Neuron (in vitro differentiated cells): ENCODE measurements at regions not wholly inside any gene's neighbourhood (a gene's known extent, or its start where the extent isn't known, plus 50 kb on each side); places are given as distances from the start of the nearest gene placed in this dataset.

Experiments used
- H2AFZ ChIP-seq: one replicate; pipeline ENCODE4 v1.6.1; 2013; ENCODE audit warnings: low read depth, mild to moderate bottlenecking, inconsistent platforms, low read length, moderate library complexity
- H3K27me3 ChIP-seq: one replicate; pipeline ENCODE4 v1.6.1; 2013; ENCODE audit warnings: low read length; ENCODE audit not compliant: insufficient read depth
- H3K36me3 ChIP-seq: one replicate; pipeline ENCODE4 v1.6.1; 2013; ENCODE audit warnings: low read length; ENCODE audit not compliant: insufficient read depth
- H3K4me1 ChIP-seq: one replicate; pipeline ENCODE4 v1.6.1; 2013; ENCODE audit warnings: low read length; ENCODE audit not compliant: insufficient read depth
- H3K4me3 ChIP-seq: 2 replicates; pipeline ENCODE4 v1.5.1; 2013; ENCODE audit warnings: mild to moderate bottlenecking, low read length, moderate library complexity
- H3K9me3 ChIP-seq: one replicate; pipeline ENCODE4 v1.6.1; 2013; ENCODE audit warnings: low read length

- H3K4me3 ChIP-seq, result no peak overlapping the region
- no peaks in the 10 kb centered on the region for H3K27me3 ChIP-seq
- no peaks in the 10 kb centered on the region for H3K4me1 ChIP-seq
- no peaks in the 10 kb centered on the region for H3K36me3 ChIP-seq
- H3K9me3 ChIP-seq, result no peaks in the 10 kb centered on the region
- no peak overlapping the region for H2AFZ ChIP-seq
Measured at GRCh38 chr15:39456582-39457330, 124.1 kb upstream of the THBS1 start.

GRCh38 chr15:39458131-39458530 is 122.7 kb upstream of the THBS1 start:
- Histone ChIP-seq H3K4me1 (no peaks in the 10 kb centered on the region), H3K27me3 (no peaks in the 10 kb centered on the region), H3K9me3 (no peaks in the 10 kb centered on the region), H3K4me3 (no peak overlapping the region), H2AFZ (no peak overlapping the region), H3K36me3 (no peaks in the 10 kb centered on the region)

DNA sequence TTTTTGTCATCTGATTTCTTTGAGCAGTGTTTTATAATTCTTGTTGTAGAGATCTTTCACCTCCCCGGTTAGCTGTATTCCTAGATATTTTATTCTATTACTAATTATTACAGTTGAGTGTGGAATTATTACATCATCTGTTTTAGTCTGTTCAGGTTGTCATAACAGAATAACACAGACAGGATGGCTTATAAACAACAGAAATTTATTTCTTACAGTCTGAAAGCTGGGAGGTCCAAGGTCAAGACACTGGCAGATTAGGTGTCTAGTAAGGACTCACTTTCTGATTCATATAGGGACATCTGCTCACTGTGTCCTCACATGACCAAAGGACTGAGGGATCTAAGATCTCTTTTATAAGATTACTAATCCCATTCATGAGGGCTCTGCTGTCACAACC is 121.3 kb upstream of the THBS1 start:
- Histone ChIP-seq H2AFZ (no peak overlapping the region), H3K4me1 (no peaks in the 10 kb centered on the region), H3K4me3 (no peak overlapping the region), H3K9me3 (no peaks in the 10 kb centered on the region), H3K36me3 (no peaks in the 10 kb centered on the region), H3K27me3 (no peaks in the 10 kb centered on the region)

DNA sequence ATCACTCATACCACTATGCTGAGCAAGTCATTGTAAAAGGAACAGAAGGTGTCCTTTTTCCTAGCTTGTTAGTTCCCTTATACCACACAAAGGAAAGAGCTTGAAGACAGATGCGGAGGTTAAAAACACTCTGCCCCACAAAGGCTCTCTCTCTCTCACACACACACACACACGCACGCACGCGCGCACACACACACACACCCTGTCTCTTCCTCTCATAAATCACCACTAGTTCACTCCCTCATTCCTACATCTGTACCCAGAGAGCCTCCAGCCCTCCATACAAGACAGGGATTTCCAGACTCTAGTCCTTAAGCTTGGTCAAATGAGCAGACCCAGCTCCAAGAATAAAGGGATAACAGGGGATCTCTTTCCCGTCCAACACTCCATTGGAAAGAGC is 120.1 kb upstream of the THBS1 start:
- H3K36me3 ChIP-seq, result no peaks in the 10 kb centered on the region

GRCh38 chr15:39461536-39462130 is 119.2 kb upstream of the THBS1 start:
- H3K36me3 ChIP-seq, result no peaks in the 10 kb centered on the region
- H3K27me3 ChIP-seq, result no peaks in the 10 kb centered on the region

More for the DNA sequence above, 120.1 kb upstream of the THBS1 start:
- Histone ChIP-seq H2AFZ (no peak overlapping the region), H3K27me3 (no peaks in the 10 kb centered on the region), H3K4me3 (no peak overlapping the region), H3K4me1 (peaks cover 1% of the 10 kb centered on the region), H3K9me3 (no peaks in the 10 kb centered on the region)

GRCh38 chr15:39462691-39463090 is 118.2 kb upstream of the THBS1 start:
- Histone ChIP-seq H3K36me3 (no peaks in the 10 kb centered on the region), H3K4me3 (no peak overlapping the region), H3K27me3 (no peaks in the 10 kb centered on the region), H3K4me1 (peaks cover 10% of the 10 kb centered on the region), H3K9me3 (no peaks in the 10 kb centered on the region), H2AFZ (no peak overlapping the region)

More at GRCh38 chr15:39461536-39462130, 119.2 kb upstream of the THBS1 start:
- Histone ChIP-seq H3K9me3 (no peaks in the 10 kb centered on the region), H3K4me1 (peaks cover 10% of the 10 kb centered on the region), H2AFZ (no peak overlapping the region), H3K4me3 (no peak overlapping the region)

DNA sequence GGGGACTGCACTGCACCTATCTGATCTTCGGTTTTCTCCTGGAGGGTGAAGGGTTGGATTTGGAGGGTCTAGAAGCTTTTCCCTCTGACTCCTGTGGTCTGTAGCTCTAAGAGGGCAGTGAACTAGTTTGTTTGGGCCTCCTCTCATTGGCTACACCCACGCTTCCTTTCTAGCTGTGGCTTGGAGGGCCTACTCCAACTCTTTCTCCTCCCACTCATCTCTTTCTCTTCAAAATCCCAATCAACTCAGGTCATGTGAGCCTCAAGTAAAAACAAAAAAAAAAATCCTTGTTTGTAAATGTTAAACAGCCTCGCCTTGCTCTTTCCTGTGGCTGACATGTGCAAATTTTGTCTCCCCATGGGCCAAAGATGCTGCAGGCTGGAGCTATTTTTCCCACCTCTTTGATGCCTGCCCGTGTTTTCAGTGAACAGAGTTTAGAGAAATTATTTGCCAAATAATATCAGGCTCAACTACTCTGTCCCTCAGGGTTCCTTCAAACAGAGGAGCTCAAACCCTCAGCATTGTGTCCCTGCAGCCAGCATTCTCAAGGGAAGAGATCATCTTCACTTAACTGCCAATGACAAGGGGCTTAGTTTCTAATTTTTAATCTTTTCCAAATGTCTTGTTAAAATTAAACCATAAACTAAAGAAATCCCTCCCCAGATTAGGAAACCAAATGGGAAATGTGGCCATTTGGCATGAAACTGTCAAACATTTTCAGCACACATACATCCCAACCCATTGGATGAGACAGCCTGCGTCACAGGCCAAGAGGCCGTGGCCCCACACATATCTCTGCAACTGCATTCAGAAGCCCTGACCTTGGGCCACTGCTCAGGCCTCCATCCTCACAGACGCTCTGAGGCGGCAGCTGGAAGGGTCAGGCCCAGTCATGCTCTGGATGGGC is 114.8 kb upstream of the THBS1 start:
- Histone ChIP-seq H3K36me3 (no peaks in the 10 kb centered on the region), H2AFZ (no peak overlapping the region), H3K9me3 (no peaks in the 10 kb centered on the region), H3K27me3 (no peaks in the 10 kb centered on the region), H3K4me3 (no peak overlapping the region), H3K4me1 (peaks cover 10% of the 10 kb centered on the region)

DNA sequence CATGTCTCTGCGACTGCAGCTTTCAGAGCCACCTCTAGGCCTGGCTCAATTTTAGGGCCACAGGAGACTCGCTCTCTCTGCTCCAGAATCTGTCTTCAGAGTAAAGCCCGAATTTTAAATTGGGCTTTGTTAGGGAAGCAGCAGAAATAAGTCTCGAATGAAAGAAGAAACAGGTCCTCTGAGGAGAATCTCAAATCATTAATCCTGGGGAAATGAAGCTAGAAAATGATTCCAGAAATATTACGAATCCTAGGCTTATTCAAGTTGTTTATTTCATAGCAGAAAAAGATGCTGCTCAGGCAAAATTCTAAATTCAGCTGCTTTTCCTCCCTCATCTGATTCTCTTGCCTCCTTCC is 114.2 kb upstream of the THBS1 start:
- Histone ChIP-seq H3K4me3 (no peak overlapping the region), H2AFZ (no peak overlapping the region), H3K9me3 (no peaks in the 10 kb centered on the region), H3K4me1 (peaks cover 10% of the 10 kb centered on the region), H3K27me3 (no peaks in the 10 kb centered on the region), H3K36me3 (no peaks in the 10 kb centered on the region)

DNA sequence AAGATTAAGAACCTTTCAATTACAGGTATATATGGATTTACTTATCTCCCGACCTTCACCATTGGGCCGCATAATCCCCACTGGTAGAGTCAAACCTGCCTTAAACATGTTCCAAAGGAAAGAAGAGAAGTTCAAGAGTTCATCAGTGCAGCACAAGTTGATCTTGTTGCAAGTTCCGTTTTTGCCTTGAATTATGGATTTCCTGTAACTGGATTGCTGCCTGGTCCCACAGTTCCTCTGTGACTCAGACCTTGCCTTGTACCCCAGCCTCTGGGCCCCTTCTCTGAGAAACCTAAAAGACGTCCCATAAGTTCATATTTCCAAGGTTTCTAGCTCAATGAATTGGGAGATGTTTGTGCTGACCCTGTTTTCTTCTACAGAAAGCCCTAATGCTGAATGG is 112.5 kb upstream of the THBS1 start:
- H3K4me1 ChIP-seq, result peaks cover 10% of the 10 kb centered on the region
- no peak overlapping the region for H3K4me3 ChIP-seq
- no peaks in the 10 kb centered on the region for H3K9me3 ChIP-seq
- H2AFZ ChIP-seq, result no peak overlapping the region
- H3K27me3 ChIP-seq, result no peaks in the 10 kb centered on the region
- no peaks in the 10 kb centered on the region for H3K36me3 ChIP-seq

DNA sequence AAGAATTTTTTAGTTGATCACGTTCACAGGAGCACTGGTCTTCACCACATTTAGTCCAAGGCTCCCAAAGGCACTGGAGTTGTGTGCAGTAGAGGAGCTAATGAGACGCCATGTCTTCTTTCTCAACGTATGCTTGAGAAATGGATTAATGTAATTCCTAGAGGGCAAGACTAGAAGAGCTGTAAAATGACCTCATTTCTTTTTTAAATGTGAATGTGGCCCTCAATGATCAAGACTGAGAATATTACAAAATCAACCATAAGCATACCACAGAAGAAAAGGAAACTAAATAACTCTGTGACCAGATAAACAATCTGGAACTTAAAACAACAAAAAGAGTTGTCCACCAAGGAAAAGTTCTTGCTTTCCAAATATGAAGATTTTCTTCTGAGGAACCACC is 112.1 kb upstream of the THBS1 start:
- Histone ChIP-seq H3K4me1 (peaks cover 10% of the 10 kb centered on the region), H3K4me3 (no peak overlapping the region), H3K36me3 (no peaks in the 10 kb centered on the region), H2AFZ (no peak overlapping the region), H3K27me3 (no peaks in the 10 kb centered on the region), H3K9me3 (no peaks in the 10 kb centered on the region)

DNA sequence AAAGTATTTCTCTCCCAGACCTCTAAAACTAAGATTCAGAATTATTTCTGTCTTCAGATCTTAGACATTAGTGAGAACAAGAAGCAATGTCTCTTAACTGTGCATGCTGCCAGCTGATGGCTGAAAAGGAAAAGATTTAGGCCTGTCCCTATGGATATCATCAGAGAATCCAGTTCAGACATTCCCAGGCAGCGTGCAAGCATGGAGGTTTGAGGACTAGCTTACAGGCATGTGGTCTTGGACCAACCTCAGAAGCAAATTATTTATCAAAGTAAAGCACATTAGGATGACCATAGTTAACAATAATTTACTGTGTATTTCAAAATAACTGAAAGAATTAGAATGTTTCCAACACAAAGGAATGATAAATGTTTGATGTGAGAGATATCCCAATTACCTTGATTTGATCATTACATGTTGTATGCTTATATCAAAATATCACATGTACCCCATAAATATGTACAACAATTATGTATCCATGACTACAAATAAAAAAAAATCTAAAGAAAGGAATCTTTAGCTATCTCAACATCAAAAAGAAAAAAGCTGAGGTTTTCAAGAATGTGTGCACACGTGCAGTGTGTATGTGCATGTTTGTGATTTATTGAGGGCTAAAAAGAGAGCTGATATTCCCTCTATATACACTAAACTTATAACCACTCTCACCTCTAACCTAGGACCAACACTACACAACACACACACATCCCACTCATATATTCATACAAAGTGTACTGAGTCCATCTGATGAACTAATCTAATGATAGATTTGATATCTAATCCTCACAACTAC is 108.9 kb upstream of the THBS1 start:
- Histone ChIP-seq H3K27me3 (no peaks in the 10 kb centered on the region), H2AFZ (no peak overlapping the region), H3K4me1 (no peaks in the 10 kb centered on the region), H3K9me3 (no peaks in the 10 kb centered on the region), H3K4me3 (no peak overlapping the region), H3K36me3 (no peaks in the 10 kb centered on the region)

- Histone ChIP-seq H3K4me3 (no peak overlapping the region), H3K36me3 (no peaks in the 10 kb centered on the region), H3K9me3 (no peaks in the 10 kb centered on the region), H3K4me1 (no peaks in the 10 kb centered on the region), H3K27me3 (no peaks in the 10 kb centered on the region), H2AFZ (no peak overlapping the region)
Measured at GRCh38 chr15:39472621-39473297, 108.1 kb upstream of the THBS1 start.
